Caco-2 (cell line): ENCODE measurements at regions not wholly inside any gene's neighbourhood (a gene's known extent, or its start where the extent isn't known, plus 50 kb on each side); places are given as distances from the start of the nearest gene placed in this dataset.

ENCODE experiments used
- BruUV-seq: library from RNA; stranded (reverse); fragments of 400-500 nt; replicated peaks from 2 replicates; lab custom pipeline; 2021; lab: Mats Ljungman, UMichigan
- CTCF ChIA-PET: fragments of 300-600 bp; sonication (Branson Sonifier 250); formaldehyde crosslinking; loops from one replicate; lab custom pipeline; 2022; ENCODE audit warnings: antibody characterized with exemption; lab: Charles Lee
- POLR2A ChIA-PET: fragments of 300-600 bp; sonication (Branson Sonifier 250); formaldehyde crosslinking; loops from one replicate; lab custom pipeline; 2022; ENCODE audit warnings: antibody characterized with exemption; lab: Charles Lee
- DNase-seq, 2 experiments: peaks; one replicate each; pipeline versions ENCODE4 v3.0.0 to v3.0.0-alpha.2; 2020 to 2022
- H3K27me3 ChIP-seq: replicated peaks from 2 replicates; pipeline ENCODE4 v1.6.0; 2011; ENCODE audit warnings: low read length; ENCODE audit not compliant: control insufficient read depth, insufficient read depth
- H3K36me3 ChIP-seq: 2 replicates; pipeline ENCODE4 v1.5.1; 2011; ENCODE audit warnings: low read length; ENCODE audit not compliant: control insufficient read depth, insufficient read depth
- H3K4me1 ChIP-seq: fragments of 250-450 bp; sonication (Bioruptor Pico); 2 replicates; pipeline ENCODE4 v1.5.1; 2020; ENCODE audit warnings: mild to moderate bottlenecking
- H3K4me3 ChIP-seq: 2 replicates; pipeline ENCODE4 v1.5.1; 2011; ENCODE audit warnings: low read depth, mild to moderate bottlenecking, control low read depth, low read length
- H3K9me3 ChIP-seq: fragments of 250-450 bp; sonication (Bioruptor Pico); 2 replicates; pipeline ENCODE4 v1.5.1; 2020; ENCODE audit warnings: mild to moderate bottlenecking, moderate library complexity
- H3K27ac Mint-ChIP-seq: one replicate; pipeline ENCODE4 v1.8.0; 2022; ENCODE audit warnings: mixed read lengths; ENCODE audit not compliant: unreplicated experiment
- H3K27me3 Mint-ChIP-seq: one replicate; pipeline ENCODE4 v1.8.0; 2022; ENCODE audit warnings: mixed read lengths; ENCODE audit not compliant: insufficient read depth, unreplicated experiment
- H3K36me3 Mint-ChIP-seq: one replicate; pipeline ENCODE4 v1.8.0; 2022; ENCODE audit warnings: mild to moderate bottlenecking, mixed read lengths; ENCODE audit not compliant: insufficient read depth, unreplicated experiment
- H3K4me1 Mint-ChIP-seq: one replicate; pipeline ENCODE4 v1.8.0; 2022; ENCODE audit warnings: low read depth, mixed read lengths; ENCODE audit not compliant: unreplicated experiment
- H3K4me3 Mint-ChIP-seq: one replicate; pipeline ENCODE4 v1.8.0; 2022; ENCODE audit warnings: mild to moderate bottlenecking, moderate library complexity, mixed read lengths; ENCODE audit not compliant: unreplicated experiment
- H3K9me3 Mint-ChIP-seq: one replicate; pipeline ENCODE4 v1.8.0; 2022; ENCODE audit warnings: mixed read lengths; ENCODE audit not compliant: unreplicated experiment
- intact Hi-C: fragments of 100-400 bp; cut with micrococcal nuclease; formaldehyde crosslinking; loops from one replicate; pipeline ENCODE4 v1.10.0; 2022; ENCODE audit not compliant: unreplicated experiment
- TF ChIP-seq, protein P1 (sequence below), 2 experiments: fragments of 200-600 bp in 1 of 2; IDR thresholded peaks; 1 replicate in 1 of 2; 2 replicates in 1 of 2; pipeline versions ENCODE4 v1.5.1 to v1.8.0; 2011 to 2022; ENCODE audit warnings: antibody characterized with exemption in 1 of 2, control low read depth in 1 of 2, inconsistent platforms in 1 of 2, low read depth in 1 of 2, low read length in 1 of 2, mild to moderate bottlenecking in 1 of 2, moderate library complexity in 1 of 2; ENCODE audit not compliant: insufficient read depth in 1 of 2, severe bottlenecking in 1 of 2, unreplicated experiment in 1 of 2

DNA sequence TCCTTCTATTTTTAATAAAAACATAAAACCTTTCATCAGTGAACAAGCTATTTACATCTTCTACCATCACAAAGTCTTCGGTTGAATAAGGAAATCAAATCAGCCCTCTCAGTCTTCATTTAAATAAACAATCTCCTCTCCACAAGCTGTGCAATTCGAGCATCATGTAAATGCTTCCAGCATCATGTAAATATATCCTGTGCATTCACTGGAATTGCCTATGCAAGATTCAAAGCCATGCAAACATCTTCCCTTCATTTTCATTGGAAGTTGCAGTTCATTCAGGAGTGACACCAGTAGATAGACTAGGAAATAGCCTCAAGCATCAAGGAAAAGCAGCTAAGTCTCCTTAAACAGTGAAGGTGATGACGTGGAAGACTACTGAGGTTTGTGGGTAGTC lies 77.7 kb upstream of the PCDH19 start:
- no peak for DNase-seq
- TF ChIP-seq, protein P1, sequence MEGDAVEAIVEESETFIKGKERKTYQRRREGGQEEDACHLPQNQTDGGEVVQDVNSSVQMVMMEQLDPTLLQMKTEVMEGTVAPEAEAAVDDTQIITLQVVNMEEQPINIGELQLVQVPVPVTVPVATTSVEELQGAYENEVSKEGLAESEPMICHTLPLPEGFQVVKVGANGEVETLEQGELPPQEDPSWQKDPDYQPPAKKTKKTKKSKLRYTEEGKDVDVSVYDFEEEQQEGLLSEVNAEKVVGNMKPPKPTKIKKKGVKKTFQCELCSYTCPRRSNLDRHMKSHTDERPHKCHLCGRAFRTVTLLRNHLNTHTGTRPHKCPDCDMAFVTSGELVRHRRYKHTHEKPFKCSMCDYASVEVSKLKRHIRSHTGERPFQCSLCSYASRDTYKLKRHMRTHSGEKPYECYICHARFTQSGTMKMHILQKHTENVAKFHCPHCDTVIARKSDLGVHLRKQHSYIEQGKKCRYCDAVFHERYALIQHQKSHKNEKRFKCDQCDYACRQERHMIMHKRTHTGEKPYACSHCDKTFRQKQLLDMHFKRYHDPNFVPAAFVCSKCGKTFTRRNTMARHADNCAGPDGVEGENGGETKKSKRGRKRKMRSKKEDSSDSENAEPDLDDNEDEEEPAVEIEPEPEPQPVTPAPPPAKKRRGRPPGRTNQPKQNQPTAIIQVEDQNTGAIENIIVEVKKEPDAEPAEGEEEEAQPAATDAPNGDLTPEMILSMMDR (IDR thresholded peaks at IDR 0.05; ENCODE audit: insufficient read depth in 1 of 2, low read depth in 1 of 2, low read length in 1 of 2, severe bottlenecking in 1 of 2, unreplicated experiment in 1 of 2): no peak
- H3K27me3 Mint-ChIP-seq: peaks cover 4% of the 10 kb centered on the region
- no peaks in the 10 kb centered on the region for H3K9me3 Mint-ChIP-seq
- no peaks in the 10 kb centered on the region for H3K4me1 ChIP-seq
- intact Hi-C loops: no loop called here
- no peaks in the 10 kb centered on the region for H3K27me3 ChIP-seq
- H3K9me3 ChIP-seq: no peaks in the 10 kb centered on the region
- ChIA-PET CTCF (interaction anchor here (0.7 kb wide), 1 partner anchor 930 kb away, joined by 4 read pairs; no protein-coding TSS in a partner anchor), POLR2A (no interaction called here)
- H3K36me3 Mint-ChIP-seq: no peaks in the 10 kb centered on the region
- H3K27ac Mint-ChIP-seq: no peak overlapping the region
- no peaks in the 10 kb centered on the region for H3K4me1 Mint-ChIP-seq
- no TSS peak for BruUV-seq
- no peak overlapping the region for H3K4me3 ChIP-seq
- H3K36me3 ChIP-seq: no peaks in the 10 kb centered on the region
- no peak overlapping the region for H3K4me3 Mint-ChIP-seq

DNA sequence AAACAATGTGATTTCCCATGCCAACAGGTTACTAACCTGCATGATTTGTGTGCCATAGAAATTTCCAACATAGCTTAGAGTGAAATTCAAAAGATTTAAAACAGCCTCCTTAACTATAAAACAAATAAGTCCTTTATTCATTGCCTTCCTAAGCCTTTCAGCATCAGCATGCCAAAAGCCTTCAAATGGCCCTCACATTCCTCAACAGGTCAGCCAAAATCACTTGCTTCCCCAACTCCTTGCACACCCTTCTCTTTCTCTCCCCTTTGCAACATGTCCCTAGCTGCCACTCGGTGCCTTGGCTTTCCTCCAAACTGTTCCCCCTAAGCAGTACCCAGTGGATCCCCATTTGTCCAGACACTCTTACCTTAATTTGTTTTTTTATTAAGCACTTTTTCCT lies 74.9 kb upstream of the PCDH19 start:
- ChIA-PET POLR2A (no interaction called here), CTCF (no interaction called here)
- no peak for DNase-seq
- intact Hi-C loops: no loop called here
- no peaks in the 10 kb centered on the region for H3K9me3 Mint-ChIP-seq
- TF ChIP-seq, protein P1 (IDR thresholded peaks at IDR 0.05; ENCODE audit: insufficient read depth in 1 of 2, low read depth in 1 of 2, low read length in 1 of 2, severe bottlenecking in 1 of 2, unreplicated experiment in 1 of 2): no peak
- no peaks in the 10 kb centered on the region for H3K36me3 Mint-ChIP-seq
- peaks cover 4% of the 10 kb centered on the region for H3K27me3 Mint-ChIP-seq
- BruUV-seq: no TSS peak
- no peak overlapping the region for H3K4me3 Mint-ChIP-seq
- Histone ChIP-seq H3K4me1 (no peaks in the 10 kb centered on the region), H3K4me3 (no peak overlapping the region), H3K36me3 (no peaks in the 10 kb centered on the region), H3K27me3 (no peaks in the 10 kb centered on the region), H3K9me3 (no peaks in the 10 kb centered on the region)
- no peak overlapping the region for H3K27ac Mint-ChIP-seq
- no peaks in the 10 kb centered on the region for H3K4me1 Mint-ChIP-seq

DNA sequence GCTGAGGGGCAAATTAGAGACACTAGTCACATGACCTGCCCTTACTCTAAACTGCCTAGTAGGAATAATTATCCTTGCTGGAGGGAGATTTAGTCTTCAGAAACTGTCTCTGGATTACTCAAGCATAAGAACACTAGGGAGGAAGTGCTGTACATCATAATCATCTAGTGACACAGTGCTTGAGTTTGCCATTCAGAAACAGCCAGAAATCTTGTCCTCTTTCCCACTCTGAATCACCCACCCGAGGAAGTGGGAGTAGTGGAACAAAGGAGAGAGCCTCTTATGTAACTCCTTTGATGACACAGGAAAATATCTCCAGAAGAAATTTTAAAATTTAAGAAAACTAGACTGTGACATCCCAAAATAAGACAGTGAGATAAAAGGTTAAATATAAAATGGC lies 69.3 kb upstream of the PCDH19 start:
- BruUV-seq: no TSS peak
- H3K27ac Mint-ChIP-seq: no peak overlapping the region
- no peaks in the 10 kb centered on the region for H3K4me1 Mint-ChIP-seq
- ChIA-PET CTCF (no interaction called here), POLR2A (no interaction called here)
- intact Hi-C loops: no loop called here
- Histone ChIP-seq H3K4me1 (no peaks in the 10 kb centered on the region), H3K27me3 (no peaks in the 10 kb centered on the region), H3K9me3 (no peaks in the 10 kb centered on the region), H3K36me3 (no peaks in the 10 kb centered on the region), H3K4me3 (no peak overlapping the region)
- no peak for DNase-seq
- no peaks in the 10 kb centered on the region for H3K9me3 Mint-ChIP-seq
- H3K27me3 Mint-ChIP-seq: no peaks in the 10 kb centered on the region
- TF ChIP-seq, protein P1 (IDR thresholded peaks at IDR 0.05; ENCODE audit: insufficient read depth in 1 of 2, low read depth in 1 of 2, low read length in 1 of 2, severe bottlenecking in 1 of 2, unreplicated experiment in 1 of 2): no peak
- H3K4me3 Mint-ChIP-seq: no peak overlapping the region
- no peaks in the 10 kb centered on the region for H3K36me3 Mint-ChIP-seq
